ENCODE measurements at regions not wholly inside any gene's neighbourhood (a gene's known extent, or its start where the extent isn't known, plus 50 kb on each side); places are given as distances from the start of the nearest gene placed in this dataset.

- Histone ChIP-seq H3K4me3 (replicated peaks in 1 of 2; ENCODE audit: low read depth in 1 of 2, low read length in 2 of 2) (no peak overlapping the region), H3K79me2 (ENCODE audit: insufficient read depth, low read length) (no peaks in the 10 kb centered on the region), H3K36me3 (ENCODE audit: control insufficient read depth in 1 of 2, insufficient read depth in 2 of 2, low read length in 2 of 2) (no peaks in the 10 kb centered on the region), H3K27me3 (ENCODE audit: insufficient read depth, low read length) (no peaks in the 10 kb centered on the region), H3K4me2 (ENCODE audit: low read length) (no peak overlapping the region), H3K9ac (ENCODE audit: low read length) (no peak overlapping the region), H2AFZ (ENCODE audit: low read depth, low read length, poor library complexity, severe bottlenecking) (no peak overlapping the region), H3K9me2 (ENCODE audit: insufficient read depth) (no peaks in the 10 kb centered on the region), H3K27ac (ENCODE audit: low read depth, low read length) (no peak overlapping the region), H4K20me1 (ENCODE audit: insufficient read depth) (no peaks in the 10 kb centered on the region), H3K4me1 (ENCODE audit: control insufficient read depth in 1 of 2, insufficient read depth in 2 of 2, low read length in 2 of 2) (no peaks in the 10 kb centered on the region), H3K9me3 (ENCODE audit: control insufficient read depth in 1 of 2, insufficient read depth in 1 of 2, low read depth in 1 of 2, low read length in 2 of 2) (no peaks in the 10 kb centered on the region)
- intact Hi-C loops (cut with micrococcal nuclease), result no loop called here
- CTCF ChIA-PET, result no interaction called here
- no peak for DNase-seq (ENCODE audit: low read depth, low spot score)
- ATAC-seq, result no peak
- BruUV-seq (replicated peaks), result no TSS peak
- TF ChIP-seq CBX3 (IDR thresholded peaks at IDR 0.05; ENCODE audit: low read depth), result no peak
- no peak for TF ChIP-seq JUND (IDR thresholded peaks at IDR 0.05)
- TF ChIP-seq CEBPB (IDR thresholded peaks at IDR 0.05; ENCODE audit: low read depth), result no peak
- no peak for TF ChIP-seq REST (IDR thresholded peaks at IDR 0.05; ENCODE audit: low read depth)
- no peak for TF ChIP-seq FOSL1 (IDR thresholded peaks at IDR 0.05; ENCODE audit: low read depth)
- TF ChIP-seq SIN3A (IDR thresholded peaks at IDR 0.05; ENCODE audit: low read depth), result no peak
- TF ChIP-seq SRF (IDR thresholded peaks at IDR 0.05; ENCODE audit: low read depth), result no peak
- TF ChIP-seq CTCF (IDR thresholded peaks at IDR 0.05 in 2 of 3, conservative IDR thresholded peaks at IDR 0.05 in 1 of 3; ENCODE audit: borderline replicate concordance in 1 of 3, insufficient read depth in 1 of 3, low read depth in 2 of 3, low read length in 2 of 3), result no peak
- no peak for TF ChIP-seq EZH2phosphoT487 (IDR thresholded peaks at IDR 0.05; ENCODE audit: borderline replicate concordance)
- TF ChIP-seq YY1 (IDR thresholded peaks at IDR 0.05; ENCODE audit: extremely low read depth, insufficient replicate concordance, low read depth, low read length), result no peak
- TF ChIP-seq ZNF274 (IDR thresholded peaks at IDR 0.05; ENCODE audit: low read depth, low read length), result no peak
- no peak for TF ChIP-seq POLR2A (IDR thresholded peaks at IDR 0.05; ENCODE audit: borderline replicate concordance, extremely low read depth, insufficient read depth, insufficient read length)
- no peak for TF ChIP-seq SP1 (IDR thresholded peaks at IDR 0.05; ENCODE audit: low read depth)
- TF ChIP-seq RAD21 (IDR thresholded peaks at IDR 0.05; ENCODE audit: low read depth), result no peak
- no peak for TF ChIP-seq EGR1 (IDR thresholded peaks at IDR 0.05; ENCODE audit: low read depth)
- TF ChIP-seq ATF3 (IDR thresholded peaks at IDR 0.05), result no peak
- RAD21 ChIA-PET (ENCODE audit: low non-redundant PET in 1 of 2, low total read pairs in 2 of 2, uncharacterized antibody in 2 of 2, unreplicated experiment in 2 of 2), result no interaction called here
- POLR2A ChIA-PET, result no interaction called here
Observed at GRCh38 chr3:102174312-102174712, 260.5 kb upstream of the ZPLD1 start.

All from HCT116 (cell line).